ENCODE measurements at regions not wholly inside any gene's neighbourhood (a gene's known extent, or its start where the extent isn't known, plus 50 kb on each side); places are given as distances from the start of the nearest gene placed in this dataset.

- Mint-ChIP-seq H3K9me3 (ENCODE audit: unreplicated experiment) (no peaks in the 10 kb centered on the region), H3K4me1 (ENCODE audit: low read depth, unreplicated experiment) (no peaks in the 10 kb centered on the region)
Measured at GRCh38 chr7:45342236-45342635, 184.6 kb downstream of the RAMP3 start.

GRCh38 chr7:45343746-45344145 lies 186.2 kb downstream of the RAMP3 start:
- no peak for DNase-seq

More at GRCh38 chr7:45342236-45342635, 184.6 kb downstream of the RAMP3 start:
- no peak overlapping the region for H3K4me3 Mint-ChIP-seq (ENCODE audit: unreplicated experiment)
- no peak for DNase-seq
- TF ChIP-seq, protein P1, sequence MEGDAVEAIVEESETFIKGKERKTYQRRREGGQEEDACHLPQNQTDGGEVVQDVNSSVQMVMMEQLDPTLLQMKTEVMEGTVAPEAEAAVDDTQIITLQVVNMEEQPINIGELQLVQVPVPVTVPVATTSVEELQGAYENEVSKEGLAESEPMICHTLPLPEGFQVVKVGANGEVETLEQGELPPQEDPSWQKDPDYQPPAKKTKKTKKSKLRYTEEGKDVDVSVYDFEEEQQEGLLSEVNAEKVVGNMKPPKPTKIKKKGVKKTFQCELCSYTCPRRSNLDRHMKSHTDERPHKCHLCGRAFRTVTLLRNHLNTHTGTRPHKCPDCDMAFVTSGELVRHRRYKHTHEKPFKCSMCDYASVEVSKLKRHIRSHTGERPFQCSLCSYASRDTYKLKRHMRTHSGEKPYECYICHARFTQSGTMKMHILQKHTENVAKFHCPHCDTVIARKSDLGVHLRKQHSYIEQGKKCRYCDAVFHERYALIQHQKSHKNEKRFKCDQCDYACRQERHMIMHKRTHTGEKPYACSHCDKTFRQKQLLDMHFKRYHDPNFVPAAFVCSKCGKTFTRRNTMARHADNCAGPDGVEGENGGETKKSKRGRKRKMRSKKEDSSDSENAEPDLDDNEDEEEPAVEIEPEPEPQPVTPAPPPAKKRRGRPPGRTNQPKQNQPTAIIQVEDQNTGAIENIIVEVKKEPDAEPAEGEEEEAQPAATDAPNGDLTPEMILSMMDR (IDR thresholded peaks at IDR 0.05; ENCODE audit: partially characterized antibody, unreplicated experiment) = no peak
- no peaks in the 10 kb centered on the region for H3K36me3 Mint-ChIP-seq (ENCODE audit: unreplicated experiment)
- no peak overlapping the region for H3K27ac Mint-ChIP-seq (ENCODE audit: unreplicated experiment)
- no peaks in the 10 kb centered on the region for H3K27me3 Mint-ChIP-seq (ENCODE audit: unreplicated experiment)

GRCh38 chr7:45347804-45348203 lies 190.2 kb downstream of the RAMP3 start:
- no peaks in the 10 kb centered on the region for H3K27me3 Mint-ChIP-seq (ENCODE audit: unreplicated experiment)
- no peaks in the 10 kb centered on the region for H3K4me1 Mint-ChIP-seq (ENCODE audit: low read depth, unreplicated experiment)
- no peaks in the 10 kb centered on the region for H3K9me3 Mint-ChIP-seq (ENCODE audit: unreplicated experiment)
- DNase-seq = no peak
- no peak overlapping the region for H3K27ac Mint-ChIP-seq (ENCODE audit: unreplicated experiment)
- H3K4me3 Mint-ChIP-seq (ENCODE audit: unreplicated experiment) = no peak overlapping the region
- H3K36me3 Mint-ChIP-seq (ENCODE audit: unreplicated experiment) = no peaks in the 10 kb centered on the region
- TF ChIP-seq, protein P1 (IDR thresholded peaks at IDR 0.05; ENCODE audit: partially characterized antibody, unreplicated experiment) = no peak

More at GRCh38 chr7:45343746-45344145, 186.2 kb downstream of the RAMP3 start:
- Mint-ChIP-seq H3K36me3 (ENCODE audit: unreplicated experiment) (no peaks in the 10 kb centered on the region), H3K27me3 (ENCODE audit: unreplicated experiment) (no peaks in the 10 kb centered on the region), H3K4me1 (ENCODE audit: low read depth, unreplicated experiment) (no peaks in the 10 kb centered on the region), H3K9me3 (ENCODE audit: unreplicated experiment) (no peaks in the 10 kb centered on the region), H3K27ac (ENCODE audit: unreplicated experiment) (no peak overlapping the region), H3K4me3 (ENCODE audit: unreplicated experiment) (no peak overlapping the region)
- TF ChIP-seq, protein P1 (IDR thresholded peaks at IDR 0.05; ENCODE audit: partially characterized antibody, unreplicated experiment) = no peak

DNA sequence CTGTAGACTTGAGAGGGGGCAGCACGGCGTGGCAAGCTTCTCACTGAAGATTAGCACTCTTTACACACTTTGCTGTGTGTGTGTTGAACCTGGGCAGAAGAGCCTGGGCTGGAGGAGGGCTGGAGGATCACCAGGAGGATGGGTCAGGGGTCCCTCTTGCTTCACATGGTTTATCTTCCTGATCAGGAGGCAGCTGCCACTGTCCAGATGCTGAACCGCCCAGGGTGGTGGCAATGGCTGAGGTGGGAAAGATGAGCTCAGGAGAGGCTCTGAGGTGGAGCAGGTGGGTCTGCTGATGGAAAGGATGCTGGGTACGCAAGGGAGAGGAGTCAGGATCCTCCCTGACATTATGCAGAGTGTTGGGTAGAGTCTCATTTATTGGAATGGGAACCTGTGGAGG lies 191.5 kb downstream of the RAMP3 start:
- DNase-seq = no peak
- Mint-ChIP-seq H3K4me3 (ENCODE audit: unreplicated experiment) (no peak overlapping the region), H3K27me3 (ENCODE audit: unreplicated experiment) (no peaks in the 10 kb centered on the region), H3K36me3 (ENCODE audit: unreplicated experiment) (no peaks in the 10 kb centered on the region), H3K4me1 (ENCODE audit: low read depth, unreplicated experiment) (no peaks in the 10 kb centered on the region), H3K9me3 (ENCODE audit: unreplicated experiment) (no peaks in the 10 kb centered on the region), H3K27ac (ENCODE audit: unreplicated experiment) (no peak overlapping the region)
- TF ChIP-seq, protein P1 (IDR thresholded peaks at IDR 0.05; ENCODE audit: partially characterized antibody, unreplicated experiment) = no peak

- Mint-ChIP-seq H3K27ac (ENCODE audit: unreplicated experiment) (no peak overlapping the region), H3K4me1 (ENCODE audit: low read depth, unreplicated experiment) (no peaks in the 10 kb centered on the region), H3K4me3 (ENCODE audit: unreplicated experiment) (no peak overlapping the region), H3K27me3 (ENCODE audit: unreplicated experiment) (no peaks in the 10 kb centered on the region), H3K36me3 (ENCODE audit: unreplicated experiment) (peaks cover 1% of the 10 kb centered on the region), H3K9me3 (ENCODE audit: unreplicated experiment) (no peaks in the 10 kb centered on the region)
- TF ChIP-seq, protein P1 (IDR thresholded peaks at IDR 0.05; ENCODE audit: partially characterized antibody, unreplicated experiment) = no peak
- DNase-seq = no peak
Measured at GRCh38 chr7:45350896-45351295, 193.3 kb downstream of the RAMP3 start.

All from glutamatergic neuron (in vitro differentiated cells).